GM12865 (cell line): ENCODE measurements at regions not wholly inside any gene's neighbourhood (a gene's known extent, or its start where the extent isn't known, plus 50 kb on each side); places are given as distances from the start of the nearest gene placed in this dataset.

Experiments
- DNase-seq: peaks from one replicate; pipeline ENCODE4 v3.0.0; 2010; ENCODE audit warnings: low read depth
- H3K4me3 ChIP-seq: 2 replicates; pipeline ENCODE4 v1.5.1; 2011; ENCODE audit warnings: mild to moderate bottlenecking, low read depth, low read length, control low read depth
- CTCF ChIP-seq: IDR thresholded peaks from 2 replicates; pipeline ENCODE4 v1.5.1; 2011; ENCODE audit warnings: low read length, control low read depth, low read depth, inconsistent platforms; ENCODE audit not compliant: insufficient read depth; ENCODE audit errors: missing control alignments

DNA sequence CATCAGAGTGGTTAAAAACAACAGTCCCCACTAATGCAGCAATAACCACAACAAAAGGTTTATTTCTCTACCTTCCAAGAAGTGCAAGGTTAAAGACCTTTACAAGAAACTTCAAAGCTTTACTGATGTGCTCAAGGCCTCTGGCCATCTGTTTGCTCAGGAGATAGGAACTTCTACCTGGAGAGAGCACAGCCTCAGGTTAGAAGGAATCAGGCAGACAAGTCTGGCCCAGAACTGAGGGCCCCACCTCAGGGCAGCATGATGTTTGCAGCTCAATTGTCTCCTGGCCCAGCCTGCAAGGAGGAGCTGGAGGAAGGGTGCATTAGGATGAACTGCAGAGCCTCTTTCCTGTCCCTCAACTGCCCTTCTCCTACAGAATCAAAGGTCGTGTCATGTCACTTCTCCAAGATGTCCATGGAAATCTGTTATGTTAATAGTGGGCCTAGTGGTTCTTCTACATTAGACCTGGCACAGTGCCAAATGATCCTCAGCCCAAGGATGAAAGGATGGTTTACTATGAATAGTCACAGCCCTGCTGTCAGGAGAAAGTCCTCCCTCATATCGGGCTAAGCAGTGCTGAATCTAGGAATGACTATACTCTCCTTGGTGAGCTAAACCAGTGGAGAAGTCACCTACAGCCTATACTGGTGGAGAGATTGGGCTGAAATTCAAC is 98.9 kb upstream of the NTRK2 start:
- TF ChIP-seq CTCF = no peak
- H3K4me3 ChIP-seq = no peak overlapping the region
- no peak for DNase-seq

DNA sequence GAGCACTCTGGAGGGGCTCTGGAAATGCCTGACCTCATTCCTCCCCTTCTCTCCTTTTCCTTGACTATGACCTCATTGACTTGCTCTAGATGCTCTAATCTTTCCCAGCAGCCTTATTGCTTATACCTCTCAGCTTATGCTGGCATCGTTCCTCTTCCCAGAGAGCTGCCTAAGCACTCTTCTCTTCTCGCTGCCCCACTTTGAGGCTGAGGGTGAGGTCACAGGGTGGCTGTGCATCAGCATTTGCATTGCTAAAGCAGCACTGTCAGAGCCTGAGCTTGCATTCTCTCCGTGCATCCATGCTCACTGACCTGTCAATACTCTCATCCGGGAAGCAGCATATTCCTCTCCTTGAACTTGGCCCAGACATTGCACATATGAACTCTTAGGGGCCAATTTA is 96.4 kb upstream of the NTRK2 start:
- no peak for DNase-seq
- H3K4me3 ChIP-seq = no peak overlapping the region
- TF ChIP-seq CTCF = no peak

GRCh38 chr9:84575705-84576104 is 93.8 kb upstream of the NTRK2 start:
- no peak for DNase-seq
- TF ChIP-seq CTCF = no peak
- no peak overlapping the region for H3K4me3 ChIP-seq

- no peak for DNase-seq
- no peak for TF ChIP-seq CTCF
- no peak overlapping the region for H3K4me3 ChIP-seq
Observed at GRCh38 chr9:84583866-84584265, 85.7 kb upstream of the NTRK2 start.

- TF ChIP-seq CTCF = no peak
- no peak for DNase-seq
- H3K4me3 ChIP-seq = no peak overlapping the region
Observed at GRCh38 chr9:84586662-84587061, 82.9 kb upstream of the NTRK2 start.

GRCh38 chr9:84587153-84587552 is 82.4 kb upstream of the NTRK2 start:
- TF ChIP-seq CTCF = no peak
- no peak overlapping the region for H3K4me3 ChIP-seq
- no peak for DNase-seq

GRCh38 chr9:84589542-84589941 is 80.0 kb upstream of the NTRK2 start:
- no peak for TF ChIP-seq CTCF
- H3K4me3 ChIP-seq = no peak overlapping the region
- DNase-seq = no peak
